Left renal cortex interstitium (tissue), 4 donors: ENCODE measurements at regions not wholly inside any gene's neighbourhood (a gene's known extent, or its start where the extent isn't known, plus 50 kb on each side); places are given as distances from the start of the nearest gene placed in this dataset.
A peak's percentile ranks its signal among the peaks of the same experiment; 100 is the strongest.
"Not testable (repeated sequence)": the region's sequence is repeated elsewhere in the genome, so short reads cannot be mapped to it uniquely, and the experiment has no call there.

ENCODE experiments used
- DNase-seq, 4 donors: peaks; one replicate each; pipeline ENCODE4 v3.0.0-alpha.2; 2013; ENCODE audit warnings: low read depth in 4 of 4, low spot score in 2 of 4, missing footprints in 1 of 4

DNA sequence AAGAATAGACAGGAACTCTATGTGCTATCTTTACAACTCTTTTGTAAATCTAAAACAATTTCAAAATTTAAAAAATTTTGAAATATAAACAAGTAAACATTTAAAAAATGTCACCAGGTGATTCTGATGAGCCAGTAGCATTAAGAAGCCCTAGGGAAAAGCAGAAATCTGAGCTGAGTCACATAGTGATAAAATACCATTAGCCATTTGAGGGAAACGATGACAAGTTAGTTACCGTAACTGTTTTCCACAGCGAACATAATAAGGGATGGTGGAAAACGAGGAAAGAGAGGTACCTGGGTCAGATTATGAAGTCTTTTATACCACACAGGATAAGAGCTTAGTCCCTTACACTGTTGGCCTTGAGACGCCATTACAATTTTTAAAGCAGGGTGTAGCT, 55.5 kb downstream of the PRR15 start:
- no peak for DNase-seq

DNA sequence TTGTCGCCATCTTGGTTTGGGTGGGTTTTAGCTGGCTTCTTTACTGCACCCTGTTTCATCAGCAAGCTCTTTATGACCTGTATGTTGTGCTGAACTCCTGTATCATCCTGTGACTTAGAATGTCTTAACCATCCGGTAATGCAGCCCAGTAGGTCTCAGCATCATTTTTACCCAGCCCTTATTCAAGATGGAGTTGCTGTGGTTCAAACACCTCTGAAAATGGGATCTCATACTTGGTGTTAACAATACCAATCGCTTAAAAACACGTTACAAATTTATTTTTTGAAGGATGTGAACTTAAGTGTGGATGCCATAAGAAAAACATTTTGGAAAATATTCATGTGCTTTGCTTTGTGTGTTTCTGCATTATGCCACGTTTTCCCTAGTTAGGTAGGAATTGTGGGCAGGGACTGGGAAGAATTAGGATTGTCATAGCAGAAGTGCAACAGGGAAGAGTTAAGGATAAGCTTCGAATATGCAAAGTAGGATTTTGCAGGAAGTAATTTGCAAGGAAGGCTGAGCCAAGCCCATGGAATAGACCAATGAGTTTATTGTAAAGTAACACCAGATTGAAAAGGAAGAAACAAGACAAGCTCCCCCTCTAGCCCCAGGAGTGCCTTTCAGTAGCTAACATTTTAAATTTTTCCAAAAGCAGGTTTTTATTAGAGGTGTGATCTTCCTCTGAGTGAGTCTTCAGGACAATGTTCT, 56.4 kb downstream of the PRR15 start:
- DNase-seq: no peak

- no peak for DNase-seq
These were observed 56.9 kb downstream of the PRR15 start for GRCh38 chr7:29620556-29620930.

DNA sequence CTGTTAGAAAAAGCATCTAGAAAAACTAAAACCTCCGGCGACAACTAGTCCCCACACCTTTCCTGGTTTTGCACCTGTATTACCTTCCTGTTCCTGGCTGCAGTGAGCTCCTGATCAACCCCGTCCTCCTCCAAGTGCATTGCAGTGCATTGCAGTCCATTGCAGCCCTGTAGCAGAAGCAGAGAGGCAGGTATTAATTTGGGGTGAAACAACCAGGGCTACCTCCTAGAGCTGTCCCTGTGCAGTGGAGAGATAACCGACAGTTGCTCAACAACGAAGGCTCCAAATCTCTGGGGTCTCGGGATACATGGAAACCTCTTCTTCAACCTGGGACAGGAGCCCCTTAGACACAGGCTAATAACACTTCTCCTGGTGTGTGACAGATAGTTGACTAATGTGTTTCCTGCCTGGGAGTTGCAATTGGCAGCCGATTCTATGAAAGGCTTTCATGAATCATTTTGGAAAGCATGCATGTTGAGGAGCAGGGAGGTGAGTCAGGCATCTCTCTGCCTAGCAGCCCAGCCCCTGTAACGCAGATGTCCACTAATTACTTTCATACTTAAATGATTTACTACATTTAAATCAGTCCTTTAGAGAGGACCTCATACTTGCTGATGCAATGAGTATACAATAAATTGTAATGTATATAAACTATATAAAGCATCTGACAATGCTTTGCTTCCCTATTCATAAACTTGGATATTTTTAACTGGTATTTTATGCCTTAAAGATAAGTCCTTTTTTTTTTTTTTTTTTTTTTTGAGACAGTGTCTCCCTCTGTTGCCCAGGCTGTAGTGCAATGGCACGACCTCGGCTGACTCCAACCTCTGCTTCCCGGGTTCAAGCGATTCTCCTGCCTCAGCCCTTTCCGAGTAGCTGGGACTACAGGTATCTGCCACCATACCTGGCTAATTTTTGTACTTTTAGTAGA, 59.0 kb downstream of the PRR15 start:
- no peak for DNase-seq

DNA sequence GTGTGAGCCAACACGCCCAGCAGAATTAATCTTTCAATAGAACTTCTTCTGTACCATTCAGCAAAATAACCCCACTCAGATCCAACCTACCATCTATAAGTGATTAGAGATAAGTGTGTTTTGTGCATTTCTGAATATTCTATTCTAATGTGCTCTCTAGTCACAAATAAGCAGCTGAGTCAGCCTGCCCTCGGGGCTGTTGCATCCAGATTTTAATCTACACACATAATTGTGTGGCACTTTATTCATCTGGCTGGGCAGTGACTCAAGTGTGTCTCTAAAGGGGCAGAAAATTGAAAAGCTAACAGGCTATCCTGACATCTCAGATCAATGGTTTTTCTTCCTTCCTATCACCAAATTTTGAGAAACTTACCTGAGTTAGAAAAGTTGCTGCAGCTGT, 60.3 kb downstream of the PRR15 start:
- no peak for DNase-seq

DNA sequence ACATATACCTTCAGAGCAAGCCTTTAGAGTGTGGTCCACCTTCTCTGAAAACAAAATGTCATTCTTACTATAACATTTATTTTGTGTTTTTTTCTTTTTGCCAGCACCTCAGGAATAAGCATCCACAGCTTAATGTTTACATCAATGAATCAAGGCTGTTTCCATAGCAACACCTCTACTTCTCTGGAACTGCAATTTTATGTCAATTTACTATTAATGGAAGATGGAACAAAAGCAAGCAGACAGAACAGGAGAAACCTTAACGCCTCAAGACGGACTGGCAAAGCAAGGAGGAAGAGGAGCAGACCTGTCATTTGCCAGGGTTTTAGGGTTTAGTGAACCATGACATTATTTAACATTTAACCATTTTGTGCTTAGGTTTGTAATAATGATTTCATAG, 63.1 kb downstream of the PRR15 start:
- no peak for DNase-seq

DNA sequence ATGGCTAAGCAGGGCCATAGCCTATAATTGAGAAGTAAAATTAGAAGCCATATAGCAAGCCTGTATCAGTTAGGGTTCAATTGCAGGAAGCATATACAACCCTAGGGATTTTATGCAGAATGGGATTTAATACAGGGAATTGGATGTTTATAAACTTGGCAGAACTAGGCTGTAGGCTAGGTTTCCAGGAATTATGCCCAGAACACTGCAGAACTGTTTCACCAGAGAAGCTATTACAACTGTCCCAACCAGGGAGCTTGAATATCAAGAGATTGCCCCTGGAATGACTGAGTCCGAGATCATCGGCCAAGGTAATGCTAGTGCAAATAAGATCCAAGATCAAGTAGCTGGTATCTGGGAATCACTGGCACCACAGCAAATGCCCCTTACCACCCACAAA, 64.0 kb downstream of the PRR15 start:
- no peak for DNase-seq

- no peak for DNase-seq
These were observed 65.9 kb downstream of the PRR15 start for GRCh38 chr7:29629507-29629906.

DNA sequence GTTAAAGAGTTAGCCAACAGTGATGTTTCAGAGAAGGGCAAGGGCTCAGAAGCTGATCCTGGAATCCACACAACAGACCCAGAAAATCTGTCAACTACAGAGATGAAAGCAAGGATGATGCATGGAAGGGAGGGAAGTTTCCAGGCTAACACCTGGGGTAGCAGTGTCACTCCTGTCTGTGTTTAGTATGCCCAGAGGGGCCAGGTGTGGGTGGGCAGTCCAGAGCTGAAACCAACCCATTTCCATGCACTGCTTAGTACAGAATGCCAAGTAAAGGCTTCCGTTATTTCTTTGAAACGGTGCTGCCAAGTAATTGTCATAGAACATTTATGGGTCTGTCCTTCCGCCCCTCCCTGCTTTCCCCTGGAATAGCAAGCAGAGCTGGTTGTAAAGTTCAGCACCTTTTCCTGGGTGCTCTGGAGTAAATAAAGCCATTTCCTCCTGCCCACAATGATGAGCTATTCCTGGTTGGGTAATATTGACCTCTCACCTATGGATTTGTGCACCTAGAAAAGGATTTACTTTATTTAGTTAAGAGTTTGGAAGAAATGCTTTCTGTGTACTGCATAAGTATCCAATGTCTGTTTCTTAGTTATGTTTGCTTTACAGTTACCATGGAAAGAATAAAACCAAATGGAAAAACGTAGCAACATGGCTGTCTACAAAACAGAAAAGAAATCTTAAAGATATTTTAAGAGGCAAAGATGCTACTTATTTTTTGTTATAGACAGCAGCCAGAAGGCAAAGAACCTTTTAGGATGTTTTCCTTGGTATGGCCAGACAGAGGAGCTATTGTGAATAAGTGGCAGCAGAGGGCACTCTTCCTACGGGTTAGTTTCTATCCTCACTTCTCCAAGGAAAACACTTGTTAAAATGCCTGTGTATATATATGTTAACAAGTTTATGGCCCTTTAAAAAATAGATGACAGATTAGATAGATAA, 71.7 kb downstream of the PRR15 start:
- peak in 1 of 4 donors; percentile 28 for DNase-seq

DNA sequence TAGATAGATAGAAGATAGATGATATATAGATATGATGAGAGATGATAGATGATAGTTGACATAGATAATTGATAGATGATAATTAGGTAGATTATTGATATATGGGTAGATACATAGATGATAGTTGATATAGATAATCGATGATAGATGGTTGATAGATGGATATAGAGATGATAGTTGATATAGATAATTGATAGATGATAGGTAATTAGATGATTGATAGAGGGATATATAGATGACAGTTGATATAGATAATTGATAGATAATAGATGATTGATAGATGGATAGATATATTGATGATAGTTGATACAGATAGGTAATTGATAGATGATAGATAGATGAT, 72.3 kb downstream of the PRR15 start:
- no peak for DNase-seq

DNA sequence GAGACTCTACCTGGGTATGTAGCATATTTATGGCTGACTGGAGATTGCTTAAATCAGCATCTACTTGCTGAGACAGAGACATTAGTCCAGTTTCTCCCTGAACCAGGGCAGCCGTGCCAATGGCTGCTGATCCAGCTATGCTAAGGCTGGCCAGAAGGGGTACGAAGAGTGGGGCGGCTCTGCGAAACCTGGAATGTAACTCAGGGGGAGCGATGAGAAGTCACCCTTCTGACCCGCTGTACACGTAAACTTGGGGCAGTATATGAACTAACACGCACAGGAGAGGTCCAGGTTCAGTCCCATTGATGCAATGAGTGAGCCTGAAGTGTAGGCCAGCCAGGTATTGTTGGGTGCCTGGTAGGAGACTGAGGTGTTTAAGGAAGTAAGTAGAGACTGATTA, 73.7 kb downstream of the PRR15 start:
- no peak for DNase-seq

- not testable (repeated sequence) for DNase-seq
These were observed 75.2 kb downstream of the PRR15 start for GRCh38 chr7:29638841-29639240.

DNA sequence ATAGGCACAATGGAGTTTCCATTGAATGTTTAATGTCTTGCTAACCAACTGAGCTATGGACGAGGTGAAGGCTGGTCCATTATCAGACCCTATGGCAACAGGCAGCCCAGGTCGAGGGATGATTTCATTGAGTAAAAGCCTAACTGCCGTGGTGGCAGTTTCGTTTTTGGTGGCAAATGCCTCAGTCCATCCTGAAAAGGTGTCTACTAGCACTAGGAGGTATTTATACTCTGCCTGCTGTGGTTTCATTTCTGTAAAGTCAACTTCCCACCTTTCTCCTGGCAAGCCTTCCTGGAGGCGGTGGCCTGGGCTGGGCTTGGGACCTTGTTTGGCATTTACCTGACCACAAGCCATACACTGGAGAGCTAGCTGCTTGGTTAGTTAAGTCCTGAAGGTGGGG, 75.8 kb downstream of the PRR15 start:
- no peak for DNase-seq

DNA sequence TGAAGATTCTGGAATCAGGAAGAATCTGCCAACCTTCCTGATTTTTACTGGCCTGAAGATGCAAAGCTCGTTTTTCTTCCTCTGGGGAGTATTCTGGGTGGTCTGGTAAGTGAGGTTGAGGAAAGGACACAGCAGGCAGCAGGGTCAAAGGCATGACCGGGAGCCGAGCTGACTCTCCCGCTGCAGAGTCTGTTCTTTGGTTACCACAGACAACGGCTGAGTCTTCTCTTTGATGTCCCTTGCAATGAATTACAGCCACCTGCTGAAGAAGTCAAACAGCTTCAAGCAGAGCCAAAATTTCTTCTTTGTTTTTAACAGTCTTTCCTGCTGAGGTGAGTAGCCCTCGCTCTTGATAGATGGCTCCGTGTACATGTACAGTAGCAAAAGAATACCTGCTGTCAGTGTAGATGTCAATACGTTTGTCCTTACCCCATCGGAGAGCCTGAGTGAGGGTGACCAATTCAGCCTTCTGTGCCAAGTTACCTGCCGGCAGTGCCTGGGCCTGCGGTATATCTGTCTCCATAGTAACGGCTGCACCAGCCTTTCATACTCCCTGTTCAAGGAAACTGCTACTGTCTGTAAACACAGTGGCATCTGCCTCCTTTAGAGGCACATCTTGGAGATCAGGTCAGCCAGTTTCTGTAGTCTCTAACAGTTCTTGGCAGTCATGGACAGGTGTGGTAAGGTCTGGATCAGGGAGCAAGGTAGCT, 76.4 kb downstream of the PRR15 start:
- DNase-seq: peak in 2 of 4 donors; percentile 13 to 28

DNA sequence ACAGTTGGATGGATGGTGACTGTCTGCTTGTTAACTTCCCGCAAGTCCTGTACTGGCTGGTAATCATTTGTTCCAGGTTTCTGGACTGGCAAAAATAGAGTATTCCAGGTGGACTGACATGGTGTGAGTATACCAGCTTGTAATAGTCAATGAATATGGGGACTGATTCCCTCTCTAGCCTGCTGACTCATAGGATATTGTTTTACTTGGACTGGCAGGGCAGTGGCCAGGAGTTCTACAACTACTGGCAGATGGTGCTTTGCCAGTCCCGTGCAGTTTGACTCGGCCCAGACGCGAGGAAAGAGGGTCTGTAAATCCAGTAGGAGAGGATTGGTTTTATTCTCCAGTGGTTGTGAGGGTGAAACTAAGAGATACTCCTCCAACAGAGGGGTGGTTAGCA, 78.0 kb downstream of the PRR15 start:
- no peak for DNase-seq

DNA sequence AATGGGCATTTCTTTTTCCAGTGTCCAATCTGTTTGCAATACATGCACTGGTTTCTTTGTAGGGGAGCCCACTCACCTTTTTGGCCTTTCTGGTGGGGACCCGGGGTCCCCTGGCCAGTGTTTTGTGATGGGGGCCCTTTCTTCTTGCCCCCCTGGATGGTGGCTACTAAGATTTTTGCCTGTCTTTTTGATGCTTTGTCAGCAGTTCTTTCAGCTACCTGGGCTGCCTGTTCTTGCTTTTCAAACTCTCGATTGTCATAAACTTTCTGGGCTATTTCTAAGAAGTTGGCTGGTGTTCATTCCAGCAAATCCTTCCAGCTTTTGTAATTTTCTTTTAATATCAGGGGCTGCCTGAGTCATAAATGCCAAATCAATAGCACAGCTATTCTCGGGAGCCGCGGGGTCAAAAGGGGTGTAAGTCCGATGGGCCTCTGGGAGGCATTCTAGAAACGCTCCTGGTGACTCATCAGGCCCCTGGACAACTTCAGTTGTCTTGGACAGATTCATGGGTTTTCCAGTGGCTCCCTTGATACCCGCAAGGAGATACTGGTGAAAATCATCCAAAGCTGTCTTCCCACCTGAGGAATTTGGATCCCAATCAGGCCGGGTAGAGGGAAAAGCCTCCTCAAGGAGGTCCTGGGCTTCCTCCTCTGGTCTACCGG, 79.0 kb downstream of the PRR15 start:
- DNase-seq: no peak

DNA sequence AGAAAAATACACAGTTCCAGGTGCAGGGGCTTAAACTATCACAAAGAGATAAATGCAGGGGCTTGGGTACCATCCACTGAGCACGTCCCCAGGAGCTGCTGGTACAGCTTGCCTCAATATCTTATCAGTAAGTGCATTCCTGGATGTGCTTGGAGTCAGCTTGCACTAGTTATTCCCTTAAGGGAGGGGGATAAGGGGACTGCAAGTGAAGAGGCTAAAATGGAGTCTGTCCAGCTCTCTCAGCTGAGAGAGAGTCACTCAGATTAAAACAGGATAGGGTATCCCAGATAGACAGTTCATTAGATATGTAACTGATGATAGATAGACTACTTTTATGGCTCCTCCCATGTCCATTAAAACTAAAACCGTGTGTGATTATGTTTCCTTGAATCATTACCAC, 82.5 kb downstream of the PRR15 start:
- not testable (repeated sequence) for DNase-seq

- DNase-seq: no peak
These were observed 83.5 kb downstream of the PRR15 start for GRCh38 chr7:29647020-29647654.

DNA sequence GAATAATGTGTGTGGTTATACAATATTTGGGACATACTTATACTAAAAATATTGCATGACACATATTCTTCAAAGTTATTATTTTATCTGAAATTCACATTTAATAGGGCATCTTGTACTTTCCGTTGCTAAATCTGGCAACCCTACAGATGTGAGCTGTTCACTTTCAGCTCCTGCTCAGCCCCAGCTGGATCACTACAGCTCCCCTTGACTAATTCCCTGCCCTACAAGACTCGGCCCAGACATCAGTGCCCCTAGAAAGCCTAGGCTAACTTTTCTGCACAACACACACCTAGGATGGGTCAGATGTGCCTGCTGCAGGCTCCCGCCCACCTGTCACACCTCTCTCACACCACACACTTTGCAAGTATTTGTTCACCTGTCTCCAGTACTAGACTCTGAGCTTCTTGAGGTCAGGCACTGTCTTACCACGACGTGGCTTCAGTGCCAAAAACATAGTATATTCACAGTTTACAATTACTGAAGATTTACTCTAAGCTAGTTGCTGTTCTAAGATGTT, 84.1 kb downstream of the PRR15 start:
- DNase-seq: not testable (repeated sequence)
